Psoas muscle (tissue), 7 donors: ENCODE measurements at regions not wholly inside any gene's neighbourhood (a gene's known extent, or its start where the extent isn't known, plus 50 kb on each side); places are given as distances from the start of the nearest gene placed in this dataset.

Experiments
- ATAC-seq, 4 donors: fragments of 200-7000 bp; cut with Tn5 transposase; one replicate each; pipeline ENCODE4 v1.9.1; 2020; ENCODE audit warnings: moderate library complexity in 3 of 4, mild to moderate bottlenecking in 2 of 4
- DNase-seq, 2 donors: peaks; one replicate each; pipeline ENCODE4 v3.0.0-alpha.2; 2020
- H3K27ac ChIP-seq: fragments of 200-600 bp; one replicate; pipeline ENCODE4 v1.8.0; 2022
- H3K27me3 ChIP-seq, 3 donors: fragments of 200-600 bp in 1 of 3; one replicate each; pipeline versions ENCODE4 v1.6.1 to v1.8.0; 2013 to 2022; ENCODE audit warnings: low read length in 2 of 3, mild to moderate bottlenecking in 2 of 3, moderate library complexity in 1 of 3; ENCODE audit not compliant: insufficient read depth in 3 of 3
- H3K36me3 ChIP-seq, 2 donors: fragments of 200-600 bp in 1 of 2; one replicate each; pipeline versions ENCODE4 v1.6.1 to v1.8.0; 2013 to 2022; ENCODE audit warnings: low read depth in 1 of 2, mild to moderate bottlenecking in 1 of 2, moderate library complexity in 1 of 2; ENCODE audit not compliant: insufficient read depth in 1 of 2
- H3K4me1 ChIP-seq: fragments of 200-600 bp; one replicate; pipeline ENCODE4 v1.8.0; 2022
- H3K4me3 ChIP-seq: fragments of 200-600 bp; one replicate; pipeline ENCODE4 v1.8.0; 2022; ENCODE audit warnings: mild to moderate bottlenecking
- H3K9me3 ChIP-seq: fragments of 200-600 bp; one replicate; pipeline ENCODE4 v1.8.0; 2022
- WGBS, 3 donors: extraction: QIAGEN DNeasy Blood & Tissue Kit; methylation state at CpG; one replicate each; pipeline versions ENCODE4 v1.1.6 to v1.1.7; 2013; 5-methylcytosine and 5-hydroxymethylcytosine counted together
- intact Hi-C, 2 donors: fragments of 100-400 bp; cut with DNase I; formaldehyde crosslinking; loops; one replicate each; pipeline versions ENCODE4 v1.11.0 to v1.14.2; 2022
- TF ChIP-seq, protein P1 (sequence below): fragments of 200-600 bp; IDR thresholded peaks from one replicate; pipeline ENCODE4 v1.8.0; 2022; ENCODE audit warnings: antibody characterized with exemption
- donor health status: healthy with polysubstance abuse.
- donor health status: DM: no; HTN: no; CAD: no; lungs with moderate emphysema.
- donor health status: Bipolar disorder and iron deficiency.
- donor health status: healthy.
- donor health status: DM: yes; HTN: yes; CAD: no.
- donor health status: DM: no; HTN: no; CAD: no.
- donor health status: DM: yes; HTN: yes; CAD: no.

- H3K27ac ChIP-seq: no peak overlapping the region
- H3K4me3 ChIP-seq: no peak overlapping the region
- H3K4me1 ChIP-seq: no peaks in the 10 kb centered on the region
- WGBS, 3 donors: 35 to 49% (median 46%) methylated on average over 4 of the region's 4 CpGs
- no peaks in the 10 kb centered on the region for H3K27me3 ChIP-seq
- ATAC-seq (no peak), DNase-seq (no peak)
- no peaks in the 10 kb centered on the region for H3K9me3 ChIP-seq
- TF ChIP-seq, protein P1, sequence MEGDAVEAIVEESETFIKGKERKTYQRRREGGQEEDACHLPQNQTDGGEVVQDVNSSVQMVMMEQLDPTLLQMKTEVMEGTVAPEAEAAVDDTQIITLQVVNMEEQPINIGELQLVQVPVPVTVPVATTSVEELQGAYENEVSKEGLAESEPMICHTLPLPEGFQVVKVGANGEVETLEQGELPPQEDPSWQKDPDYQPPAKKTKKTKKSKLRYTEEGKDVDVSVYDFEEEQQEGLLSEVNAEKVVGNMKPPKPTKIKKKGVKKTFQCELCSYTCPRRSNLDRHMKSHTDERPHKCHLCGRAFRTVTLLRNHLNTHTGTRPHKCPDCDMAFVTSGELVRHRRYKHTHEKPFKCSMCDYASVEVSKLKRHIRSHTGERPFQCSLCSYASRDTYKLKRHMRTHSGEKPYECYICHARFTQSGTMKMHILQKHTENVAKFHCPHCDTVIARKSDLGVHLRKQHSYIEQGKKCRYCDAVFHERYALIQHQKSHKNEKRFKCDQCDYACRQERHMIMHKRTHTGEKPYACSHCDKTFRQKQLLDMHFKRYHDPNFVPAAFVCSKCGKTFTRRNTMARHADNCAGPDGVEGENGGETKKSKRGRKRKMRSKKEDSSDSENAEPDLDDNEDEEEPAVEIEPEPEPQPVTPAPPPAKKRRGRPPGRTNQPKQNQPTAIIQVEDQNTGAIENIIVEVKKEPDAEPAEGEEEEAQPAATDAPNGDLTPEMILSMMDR: no peak
- no peaks in the 10 kb centered on the region for H3K36me3 ChIP-seq
- intact Hi-C loops: no loop called here
Measured at GRCh38 chr10:21160116-21160515, 263.0 kb upstream of the NEBL start.

DNA sequence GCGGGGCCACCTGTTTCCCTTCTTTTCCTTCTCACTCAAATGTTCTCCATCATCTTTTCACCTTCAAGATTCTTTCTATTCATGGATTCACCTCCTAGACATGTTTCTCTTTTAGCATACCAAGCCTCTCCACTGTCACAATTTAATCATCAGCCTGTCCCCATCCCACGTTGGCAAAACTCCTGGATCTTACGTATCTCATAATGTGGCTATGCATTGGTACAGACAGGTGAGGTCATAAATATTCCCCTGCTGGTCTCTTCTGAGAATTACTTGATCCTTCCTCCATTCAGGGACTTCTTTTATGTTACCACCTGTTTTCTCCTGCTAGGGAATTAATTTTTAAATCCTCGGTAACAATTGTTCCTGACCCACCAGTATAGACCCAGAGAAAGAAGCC lies 262.6 kb upstream of the NEBL start:
- ATAC-seq (no peak), DNase-seq (no peak)
- no peaks in the 10 kb centered on the region for H3K36me3 ChIP-seq
- H3K4me3 ChIP-seq: no peak overlapping the region
- no peak overlapping the region for H3K27ac ChIP-seq
- TF ChIP-seq, protein P1: no peak
- no peaks in the 10 kb centered on the region for H3K9me3 ChIP-seq
- H3K27me3 ChIP-seq: no peaks in the 10 kb centered on the region
- no peaks in the 10 kb centered on the region for H3K4me1 ChIP-seq
- intact Hi-C loops: no loop called here
- 50 to 58% (median 53%) methylated on average over 4 of the region's 4 CpGs for WGBS, 3 donors

DNA sequence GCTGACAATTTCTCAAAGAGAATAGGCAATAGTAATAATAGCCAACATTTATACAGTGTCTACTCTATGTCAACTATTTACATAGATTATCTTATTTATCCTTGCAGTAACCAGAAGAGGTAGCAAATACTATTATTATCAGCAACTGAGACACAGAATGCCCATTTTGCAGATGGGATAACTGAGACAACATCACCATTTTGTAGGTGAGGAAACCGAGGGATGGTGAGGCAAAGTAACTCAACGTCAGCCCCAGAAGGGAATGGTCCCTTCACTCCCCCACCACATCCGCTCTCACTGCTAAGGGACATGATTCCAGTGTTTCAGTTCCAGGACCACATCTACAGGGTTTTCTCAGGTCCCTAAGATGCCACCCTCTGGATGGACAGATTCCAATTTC lies 261.2 kb upstream of the NEBL start:
- WGBS, 3 donors: 96 to 98% (median 96%) methylated on average over 3 of the region's 3 CpGs
- intact Hi-C loops: no loop called here

GRCh38 chr10:21157664-21158063 lies 260.6 kb upstream of the NEBL start:
- Histone ChIP-seq H3K36me3 (no peaks in the 10 kb centered on the region), H3K27me3 (no peaks in the 10 kb centered on the region), H3K4me1 (no peaks in the 10 kb centered on the region), H3K4me3 (no peak overlapping the region), H3K27ac (no peak overlapping the region), H3K9me3 (no peaks in the 10 kb centered on the region)
- WGBS, 3 donors: 82 to 84% (median 84%) methylated on average over 4 of the region's 4 CpGs
- ATAC-seq (no peak), DNase-seq (no peak)
- intact Hi-C loops: no loop called here
- TF ChIP-seq, protein P1: no peak

More for the DNA sequence above, 261.2 kb upstream of the NEBL start:
- ATAC-seq (no peak), DNase-seq (no peak)
- Histone ChIP-seq H3K4me1 (no peaks in the 10 kb centered on the region), H3K9me3 (no peaks in the 10 kb centered on the region), H3K27ac (no peak overlapping the region), H3K36me3 (no peaks in the 10 kb centered on the region), H3K27me3 (no peaks in the 10 kb centered on the region), H3K4me3 (no peak overlapping the region)
- TF ChIP-seq, protein P1: no peak

- H3K27me3 ChIP-seq: peaks cover 0 to 2% (median 0%) of the 10 kb centered on the region in 3 donors
- intact Hi-C loops: no loop called here
- H3K9me3 ChIP-seq: no peaks in the 10 kb centered on the region
- H3K4me1 ChIP-seq: no peaks in the 10 kb centered on the region
- no peak overlapping the region for H3K4me3 ChIP-seq
- TF ChIP-seq, protein P1: no peak
- ATAC-seq: no peak
- no peak for DNase-seq
- H3K36me3 ChIP-seq: no peaks in the 10 kb centered on the region
- H3K27ac ChIP-seq: no peak overlapping the region
- 35 to 39% (median 38%) methylated on average over 5 of the region's 5 CpGs for WGBS, 3 donors
Measured at GRCh38 chr10:21150166-21150565, 253.1 kb upstream of the NEBL start.
